ENCODE measurements at regions not wholly inside any gene's neighbourhood (a gene's known extent, or its start where the extent isn't known, plus 50 kb on each side); places are given as distances from the start of the nearest gene placed in this dataset.
"Not testable (repeated sequence)": the region's sequence is repeated elsewhere in the genome, so short reads cannot be mapped to it uniquely, and the experiment has no call there.

GRCh38 chr6:134569996-134570395 is 252.1 kb upstream of the SGK1 start:
- DNase-seq (ENCODE audit: low read depth, low spot score) = not testable (repeated sequence)

DNA sequence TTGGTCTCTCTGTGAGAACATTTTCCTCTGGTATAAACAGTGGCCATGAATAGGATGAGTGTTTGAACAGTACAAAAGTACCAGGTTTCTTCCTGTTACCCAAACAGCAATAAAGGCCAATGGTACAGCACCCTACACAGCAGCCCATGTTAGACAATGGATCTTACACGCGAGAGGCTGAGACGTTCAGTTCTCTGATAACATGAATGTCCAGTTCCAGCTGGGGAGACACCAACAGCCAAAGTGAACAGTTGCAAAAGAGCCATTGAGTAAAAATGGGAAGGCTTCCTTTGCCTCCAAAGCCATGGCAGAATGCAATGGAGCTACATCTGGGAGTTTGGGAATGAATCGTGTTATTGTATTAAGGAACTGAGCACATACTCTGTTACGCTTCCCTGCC is 246.8 kb upstream of the SGK1 start:
- DNase-seq (ENCODE audit: low read depth, low spot score) = no peak

DNA sequence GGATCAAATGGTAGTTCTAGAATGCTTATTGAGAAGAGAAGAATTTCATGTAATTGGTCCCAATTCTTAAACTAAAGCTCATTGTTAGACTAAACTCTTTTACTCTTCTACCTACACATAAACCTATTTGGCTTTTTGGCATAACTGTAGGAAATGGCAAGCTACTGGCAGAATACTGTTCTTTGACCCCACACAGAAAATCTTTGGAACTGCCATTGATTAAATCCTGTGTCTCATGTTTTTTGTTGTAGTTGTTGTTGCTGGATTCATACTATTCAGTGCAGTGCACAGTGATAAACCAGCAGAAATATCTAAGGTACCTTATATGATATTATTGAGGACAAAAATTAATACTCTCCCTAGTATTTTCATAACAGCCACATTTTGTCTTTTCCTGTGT is 242.1 kb upstream of the SGK1 start:
- DNase-seq (ENCODE audit: low read depth, low spot score) = no peak

DNA sequence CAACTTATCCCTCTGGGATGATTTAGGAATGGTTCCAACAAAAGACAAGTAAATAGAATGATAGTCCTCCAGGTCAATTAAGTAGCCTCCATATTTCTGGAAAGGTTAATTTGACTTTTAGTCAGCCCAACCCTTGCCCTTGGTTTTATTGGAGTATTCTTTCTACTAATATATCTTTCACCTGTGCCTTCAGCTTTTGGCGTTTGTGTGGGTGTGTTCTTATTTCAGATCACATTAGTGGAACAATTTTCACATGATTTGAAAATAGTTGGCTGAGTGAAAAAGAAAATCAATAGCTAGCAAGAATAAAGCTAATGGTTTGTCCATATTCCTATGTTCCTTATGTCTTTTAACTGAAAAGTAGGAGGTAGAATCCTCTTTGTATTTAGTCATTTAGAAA is 239.6 kb upstream of the SGK1 start:
- no peak for DNase-seq (ENCODE audit: low read depth, low spot score)

DNA sequence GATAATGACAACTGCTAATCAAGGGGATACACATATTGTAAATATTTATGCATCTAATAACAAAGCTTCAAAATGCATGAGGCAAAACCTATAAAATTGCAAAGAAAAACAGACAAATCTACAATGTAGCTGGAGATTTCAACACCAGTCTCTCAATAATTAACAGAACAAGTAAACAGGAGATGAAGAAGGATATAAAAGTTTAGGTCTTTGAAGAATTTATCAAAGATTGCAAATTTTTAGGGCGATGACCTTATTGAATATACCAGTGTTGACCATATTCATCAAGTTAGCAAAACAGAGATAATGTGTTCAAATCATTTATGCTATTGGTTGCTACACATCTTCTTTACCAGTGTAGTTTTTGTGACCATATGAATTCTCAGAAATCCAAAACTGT is 237.8 kb upstream of the SGK1 start:
- no peak for DNase-seq (ENCODE audit: low read depth, low spot score)

- DNase-seq (ENCODE audit: low read depth, low spot score) = no peak
Observed at GRCh38 chr6:134553936-134554335, 236.0 kb upstream of the SGK1 start.

DNA sequence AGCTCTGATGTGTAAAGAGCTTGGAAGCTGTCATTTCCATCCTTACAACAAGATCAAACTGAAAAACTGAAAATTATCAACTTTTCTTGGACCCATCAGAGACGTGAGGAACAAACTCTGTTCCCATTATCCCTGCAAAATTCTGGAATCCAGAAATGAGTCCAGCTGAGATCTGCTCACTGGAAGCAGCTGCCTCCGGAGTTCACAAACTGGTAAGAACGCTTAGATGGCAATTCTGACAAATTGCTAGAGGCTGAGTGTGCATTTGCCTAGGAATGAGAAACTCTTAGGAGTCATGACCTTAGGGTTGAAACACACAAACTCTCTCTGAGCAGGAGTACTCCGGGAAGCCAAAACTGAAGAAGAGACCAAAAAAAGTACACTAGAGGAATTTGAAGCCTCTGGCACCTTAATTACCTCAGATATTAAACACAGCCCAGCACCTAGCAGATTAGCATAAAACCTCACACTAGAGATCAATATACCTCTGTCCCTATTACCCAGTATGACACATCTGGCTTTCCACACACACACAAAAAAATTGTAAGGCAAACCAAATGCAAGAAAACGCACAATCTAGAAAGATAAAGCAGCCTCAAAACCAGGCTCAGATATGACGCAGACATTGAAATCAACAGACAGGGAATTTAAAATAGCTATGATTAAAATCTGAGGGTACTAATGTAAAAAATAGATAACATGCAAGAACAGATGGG is 233.5 kb upstream of the SGK1 start:
- DNase-seq (ENCODE audit: low read depth, low spot score) = no peak

GRCh38 chr6:134550604-134551003 is 232.7 kb upstream of the SGK1 start:
- DNase-seq (ENCODE audit: low read depth, low spot score) = no peak

DNA sequence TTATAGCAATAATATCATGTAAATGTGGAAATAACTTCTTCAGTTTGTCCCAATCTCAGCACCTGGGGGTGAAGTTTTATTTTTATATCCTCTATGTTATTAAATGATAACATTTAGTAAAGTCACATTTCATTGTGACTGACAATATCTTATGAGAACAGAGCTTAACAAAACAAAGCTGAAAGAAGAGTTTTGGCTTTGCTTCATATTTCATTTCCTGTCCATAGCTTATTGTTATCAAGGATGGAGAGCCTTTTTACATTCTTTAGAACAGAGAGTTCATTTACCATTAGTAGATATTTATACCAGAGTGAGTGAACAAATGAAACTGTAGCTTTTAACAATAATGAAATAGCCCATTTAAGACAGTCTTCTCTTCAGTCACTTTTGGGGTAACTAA is 231.9 kb upstream of the SGK1 start:
- no peak for DNase-seq (ENCODE audit: low read depth, low spot score)

- DNase-seq (ENCODE audit: low read depth, low spot score) = no peak
Observed at GRCh38 chr6:134546962-134547645, 229.2 kb upstream of the SGK1 start.

DNA sequence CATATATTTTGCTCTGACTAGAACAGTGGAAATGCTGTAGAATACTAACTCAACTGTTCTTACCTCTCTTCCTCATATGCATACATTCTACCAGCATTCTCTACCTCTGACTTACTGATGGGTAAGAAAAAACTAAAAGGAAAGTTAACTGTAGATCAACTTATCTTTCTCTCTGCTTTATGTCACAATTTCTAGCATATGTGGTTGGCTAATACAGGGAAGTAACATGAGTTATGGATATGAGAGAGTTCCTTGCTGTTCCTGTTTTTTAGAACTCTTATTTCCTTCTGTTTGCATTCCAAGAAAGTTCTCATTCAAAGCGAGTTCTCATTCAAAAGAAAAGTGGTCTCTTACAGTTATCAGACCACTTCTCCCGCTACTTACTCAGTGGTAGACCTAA is 226.8 kb upstream of the SGK1 start:
- DNase-seq (ENCODE audit: low read depth, low spot score) = no peak

- no peak for DNase-seq (ENCODE audit: low read depth, low spot score)
Observed at GRCh38 chr6:134543128-134543527, 225.2 kb upstream of the SGK1 start.

- no peak for DNase-seq (ENCODE audit: low read depth, low spot score)
Observed at GRCh38 chr6:134541001-134541400, 223.1 kb upstream of the SGK1 start.

DNA sequence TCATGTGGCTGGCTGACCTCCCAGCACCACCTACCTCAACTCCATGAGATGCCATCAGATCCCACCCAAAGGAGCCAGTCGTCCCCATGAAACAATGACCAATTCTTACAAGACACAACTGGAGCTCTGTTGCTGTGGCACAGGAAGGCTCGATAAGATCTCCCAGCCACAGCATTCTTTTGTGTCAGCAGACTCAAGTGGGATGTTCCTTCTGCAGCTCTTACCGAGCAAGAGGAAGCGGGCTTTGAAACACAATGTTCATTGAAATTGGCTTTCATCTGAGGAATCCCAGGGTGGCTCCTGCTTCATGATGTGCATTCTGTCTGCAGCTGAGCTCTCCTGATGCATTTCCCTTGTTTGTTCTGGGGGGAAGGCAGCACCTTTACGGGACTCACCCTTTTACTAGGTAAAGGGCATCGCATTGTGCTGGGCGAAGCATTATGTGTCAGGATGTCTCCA is 222.0 kb upstream of the SGK1 start:
- no peak for DNase-seq (ENCODE audit: low read depth, low spot score)

DNA sequence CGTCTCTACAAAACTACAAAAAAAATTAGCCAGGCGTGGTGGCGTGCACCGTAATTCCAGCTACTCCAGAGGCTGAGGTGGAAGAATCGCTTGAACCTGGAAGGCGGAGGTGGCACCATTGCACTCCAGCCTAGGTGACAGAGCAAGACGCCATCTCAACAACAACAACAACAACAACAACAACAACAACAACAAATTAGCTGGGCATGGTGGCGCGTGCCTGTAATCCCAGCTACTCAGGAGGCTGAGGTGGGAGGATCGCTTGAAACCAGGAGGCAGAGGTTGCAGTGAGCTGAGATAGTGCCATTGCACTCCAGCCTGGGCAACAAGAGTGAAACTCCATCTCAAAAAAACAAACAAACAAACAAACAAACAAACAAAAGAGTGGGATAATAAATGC is 219.9 kb upstream of the SGK1 start:
- not testable (repeated sequence) for DNase-seq (ENCODE audit: low read depth, low spot score)

- DNase-seq (ENCODE audit: low read depth, low spot score) = no peak
Observed at GRCh38 chr6:134537146-134537555, 219.2 kb upstream of the SGK1 start.

DNA sequence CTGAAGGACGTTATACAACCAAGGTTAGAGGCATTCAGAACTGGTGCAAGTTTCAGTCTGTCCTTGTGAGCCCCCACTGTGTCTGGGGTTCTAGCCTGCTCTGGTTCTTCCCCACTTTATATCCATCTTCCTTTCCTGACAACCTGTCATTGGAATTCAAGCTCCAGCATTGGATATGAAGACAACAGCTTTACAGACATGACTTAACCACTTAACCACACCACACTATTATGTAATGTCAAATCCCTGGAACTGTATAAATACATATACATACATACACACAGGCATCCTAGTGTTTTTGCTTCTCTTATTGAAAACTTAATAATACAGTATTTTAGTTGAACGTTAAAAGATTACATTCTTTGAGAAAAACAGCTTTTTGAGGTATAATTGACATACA is 217.9 kb upstream of the SGK1 start:
- DNase-seq (ENCODE audit: low read depth, low spot score) = no peak

- DNase-seq (ENCODE audit: low read depth, low spot score) = no peak
Observed at GRCh38 chr6:134534708-134535149, 216.8 kb upstream of the SGK1 start.

DNA sequence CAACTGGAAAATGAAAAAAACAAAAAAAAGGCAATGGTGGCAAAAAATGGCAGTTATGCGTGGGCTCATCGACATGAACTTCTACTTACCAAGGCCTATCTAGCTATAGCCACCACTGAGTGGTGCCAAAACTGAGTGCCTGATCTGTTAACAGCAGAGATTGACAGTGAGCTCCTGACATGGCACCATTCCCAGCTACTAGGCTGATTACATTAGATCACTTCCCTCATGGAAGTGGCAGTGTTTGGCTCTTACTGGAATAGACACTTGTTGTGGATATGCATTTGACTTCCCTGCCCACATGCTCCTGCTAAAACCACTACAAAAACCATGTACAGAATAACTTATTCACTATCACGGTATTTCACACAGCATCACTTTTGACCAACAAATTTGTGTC is 216.1 kb upstream of the SGK1 start:
- DNase-seq (ENCODE audit: low read depth, low spot score) = no peak

DNA sequence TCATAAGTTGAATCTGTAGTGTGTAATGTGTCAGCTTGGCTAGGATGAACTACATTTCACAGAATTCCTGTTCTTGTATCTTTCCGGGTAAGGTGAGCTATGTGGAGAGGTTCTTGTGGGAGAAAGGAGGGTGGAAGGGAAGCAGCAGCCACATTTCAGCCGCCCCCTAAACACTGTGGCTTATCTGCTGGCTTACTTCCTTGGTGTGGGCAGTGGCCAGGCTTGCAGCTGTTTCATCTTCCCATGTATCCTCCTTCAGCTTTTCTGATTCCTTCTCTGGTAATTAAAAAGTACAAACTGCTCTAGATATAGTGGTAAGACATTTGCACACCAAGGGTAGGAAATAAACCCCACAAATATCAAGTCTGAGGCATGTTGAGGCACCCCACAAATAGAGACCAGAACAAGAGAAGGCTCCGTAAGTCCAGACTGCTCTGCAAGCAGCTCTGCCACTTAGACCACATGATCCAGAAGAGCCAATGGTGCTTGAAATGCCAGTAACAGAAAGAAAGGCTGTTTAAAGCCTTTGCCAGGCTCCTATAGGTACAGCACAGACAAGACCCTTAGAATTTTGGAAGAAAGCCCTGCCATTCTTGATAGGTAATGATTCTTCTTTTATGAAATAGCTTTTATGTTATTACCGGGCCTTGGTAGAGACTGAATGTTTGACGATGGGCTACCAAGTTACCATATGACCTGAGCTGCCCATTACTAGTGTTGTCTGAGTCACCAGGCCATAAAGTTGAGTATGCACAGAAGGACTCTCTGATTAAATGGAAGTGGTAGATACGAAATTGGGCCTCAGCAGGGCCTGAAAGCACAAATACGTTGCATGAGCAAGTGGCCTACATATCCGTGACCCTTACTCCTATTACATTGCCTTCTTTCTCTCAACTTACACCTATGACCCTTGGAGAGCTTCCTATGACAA is 215.0 kb upstream of the SGK1 start:
- no peak for DNase-seq (ENCODE audit: low read depth, low spot score)

DNA sequence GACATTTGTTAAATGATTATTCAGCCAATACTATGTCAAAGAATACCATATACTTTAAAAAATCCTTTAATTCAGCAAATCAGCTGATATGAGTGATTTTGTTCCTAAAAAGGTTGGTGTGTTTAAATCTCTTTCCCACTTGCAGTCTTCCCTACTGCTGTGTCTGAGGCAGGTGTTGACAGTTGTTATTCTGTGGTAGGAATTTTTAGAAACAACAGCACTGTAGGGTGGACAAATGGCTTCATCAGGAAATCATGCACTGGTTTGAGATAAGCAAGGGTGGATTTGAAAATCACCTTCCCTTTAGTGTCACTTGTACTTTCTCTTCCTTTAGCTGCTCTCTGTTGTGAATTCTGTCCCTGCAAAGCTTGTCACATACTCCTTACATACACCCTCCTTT is 213.7 kb upstream of the SGK1 start:
- DNase-seq (ENCODE audit: low read depth, low spot score) = no peak

DNA sequence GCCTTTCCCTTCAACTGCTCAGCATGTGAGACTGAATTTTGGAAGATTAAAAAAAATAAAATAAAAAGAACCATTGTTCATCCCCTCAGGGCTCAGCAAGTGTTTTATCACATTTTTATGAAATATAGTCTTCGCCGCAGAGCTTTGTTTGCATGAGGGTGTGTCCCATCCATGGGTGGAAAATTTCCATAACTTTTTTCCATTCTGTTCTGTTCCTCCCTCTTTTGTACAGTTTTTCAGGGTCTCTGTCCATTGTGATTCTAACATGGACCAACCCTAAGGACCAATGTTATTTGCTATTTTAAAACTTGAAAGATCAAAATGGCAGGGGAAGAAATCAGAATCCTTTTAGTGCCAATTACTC is 213.3 kb upstream of the SGK1 start:
- no peak for DNase-seq (ENCODE audit: low read depth, low spot score)
